ENCODE measurements at regions not wholly inside any gene's neighbourhood (a gene's known extent, or its start where the extent isn't known, plus 50 kb on each side); places are given as distances from the start of the nearest gene placed in this dataset.

DNA sequence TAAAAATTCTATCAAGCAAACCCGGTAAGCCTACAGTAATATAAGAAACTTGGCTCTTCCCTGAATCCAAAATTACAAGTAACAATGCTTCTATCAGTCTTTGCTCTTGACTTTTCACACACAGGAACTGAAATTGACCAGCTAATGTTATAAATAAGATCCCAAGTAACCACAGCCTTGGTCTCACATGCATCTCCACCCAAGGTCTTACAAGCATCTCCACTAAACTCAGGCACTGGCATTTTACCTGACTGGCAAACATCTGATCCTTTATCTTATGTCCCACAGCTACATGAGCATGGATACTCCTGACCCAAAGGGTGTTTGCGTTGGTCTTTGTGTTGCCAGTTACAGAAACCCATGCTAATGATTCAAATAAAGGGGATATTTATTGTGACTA, 302.3 kb upstream of the EPHA4 start:
- TF ChIP-seq NFIC (IDR thresholded peaks at IDR 0.05) (no peak), CREB1 (IDR thresholded peaks at IDR 0.05; ENCODE audit: low read depth) (no peak), RAD21 (IDR thresholded peaks at IDR 0.05; ENCODE audit: low read depth) (no peak)
- TF ChIP-seq, protein P1, sequence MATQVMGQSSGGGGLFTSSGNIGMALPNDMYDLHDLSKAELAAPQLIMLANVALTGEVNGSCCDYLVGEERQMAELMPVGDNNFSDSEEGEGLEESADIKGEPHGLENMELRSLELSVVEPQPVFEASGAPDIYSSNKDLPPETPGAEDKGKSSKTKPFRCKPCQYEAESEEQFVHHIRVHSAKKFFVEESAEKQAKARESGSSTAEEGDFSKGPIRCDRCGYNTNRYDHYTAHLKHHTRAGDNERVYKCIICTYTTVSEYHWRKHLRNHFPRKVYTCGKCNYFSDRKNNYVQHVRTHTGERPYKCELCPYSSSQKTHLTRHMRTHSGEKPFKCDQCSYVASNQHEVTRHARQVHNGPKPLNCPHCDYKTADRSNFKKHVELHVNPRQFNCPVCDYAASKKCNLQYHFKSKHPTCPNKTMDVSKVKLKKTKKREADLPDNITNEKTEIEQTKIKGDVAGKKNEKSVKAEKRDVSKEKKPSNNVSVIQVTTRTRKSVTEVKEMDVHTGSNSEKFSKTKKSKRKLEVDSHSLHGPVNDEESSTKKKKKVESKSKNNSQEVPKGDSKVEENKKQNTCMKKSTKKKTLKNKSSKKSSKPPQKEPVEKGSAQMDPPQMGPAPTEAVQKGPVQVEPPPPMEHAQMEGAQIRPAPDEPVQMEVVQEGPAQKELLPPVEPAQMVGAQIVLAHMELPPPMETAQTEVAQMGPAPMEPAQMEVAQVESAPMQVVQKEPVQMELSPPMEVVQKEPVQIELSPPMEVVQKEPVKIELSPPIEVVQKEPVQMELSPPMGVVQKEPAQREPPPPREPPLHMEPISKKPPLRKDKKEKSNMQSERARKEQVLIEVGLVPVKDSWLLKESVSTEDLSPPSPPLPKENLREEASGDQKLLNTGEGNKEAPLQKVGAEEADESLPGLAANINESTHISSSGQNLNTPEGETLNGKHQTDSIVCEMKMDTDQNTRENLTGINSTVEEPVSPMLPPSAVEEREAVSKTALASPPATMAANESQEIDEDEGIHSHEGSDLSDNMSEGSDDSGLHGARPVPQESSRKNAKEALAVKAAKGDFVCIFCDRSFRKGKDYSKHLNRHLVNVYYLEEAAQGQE (IDR thresholded peaks at IDR 0.05; ENCODE audit: low read depth): no peak

- no peak for TF ChIP-seq EGR1 (IDR thresholded peaks at IDR 0.05)
- no peak for TF ChIP-seq RAD21 (IDR thresholded peaks at IDR 0.05; ENCODE audit: low read depth)
- no peak for TF ChIP-seq TCF12 (IDR thresholded peaks at IDR 0.05; ENCODE audit: low read depth)
- no peak for TF ChIP-seq ZBTB7A (IDR thresholded peaks at IDR 0.05; ENCODE audit: low read depth)
- no peak for TF ChIP-seq EP300 (IDR thresholded peaks at IDR 0.05; ENCODE audit: borderline replicate concordance)
- no peak for TF ChIP-seq TEAD4 (IDR thresholded peaks at IDR 0.05)
- TF ChIP-seq, protein P2, sequence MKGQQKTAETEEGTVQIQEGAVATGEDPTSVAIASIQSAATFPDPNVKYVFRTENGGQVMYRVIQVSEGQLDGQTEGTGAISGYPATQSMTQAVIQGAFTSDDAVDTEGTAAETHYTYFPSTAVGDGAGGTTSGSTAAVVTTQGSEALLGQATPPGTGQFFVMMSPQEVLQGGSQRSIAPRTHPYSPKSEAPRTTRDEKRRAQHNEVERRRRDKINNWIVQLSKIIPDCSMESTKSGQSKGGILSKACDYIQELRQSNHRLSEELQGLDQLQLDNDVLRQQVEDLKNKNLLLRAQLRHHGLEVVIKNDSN (IDR thresholded peaks at IDR 0.05): no peak
- no peak for TF ChIP-seq YY1 (IDR thresholded peaks at IDR 0.05; ENCODE audit: low read depth)
- TF ChIP-seq, protein P1 (IDR thresholded peaks at IDR 0.05; ENCODE audit: low read depth): no peak
- no peak for TF ChIP-seq CREB1 (IDR thresholded peaks at IDR 0.05; ENCODE audit: low read depth)
- no peak for TF ChIP-seq FOXM1 (IDR thresholded peaks at IDR 0.05; ENCODE audit: borderline replicate concordance, low read depth)
- no peak for TF ChIP-seq NFIC (IDR thresholded peaks at IDR 0.05)
- TF ChIP-seq CEBPB (IDR thresholded peaks at IDR 0.05): no peak
- TF ChIP-seq, protein P3, sequence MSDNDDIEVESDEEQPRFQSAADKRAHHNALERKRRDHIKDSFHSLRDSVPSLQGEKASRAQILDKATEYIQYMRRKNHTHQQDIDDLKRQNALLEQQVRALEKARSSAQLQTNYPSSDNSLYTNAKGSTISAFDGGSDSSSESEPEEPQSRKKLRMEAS (IDR thresholded peaks at IDR 0.05): no peak
- no peak for TF ChIP-seq TAF1 (IDR thresholded peaks at IDR 0.05; ENCODE audit: low read depth)
Measured at GRCh38 chr2:221857719-221858118, 285.6 kb upstream of the EPHA4 start.

- TF ChIP-seq TCF12 (IDR thresholded peaks at IDR 0.05; ENCODE audit: low read depth) (no peak), ZBTB7A (IDR thresholded peaks at IDR 0.05; ENCODE audit: low read depth) (no peak), NFIC (IDR thresholded peaks at IDR 0.05) (no peak), TEAD4 (IDR thresholded peaks at IDR 0.05) (no peak), EGR1 (IDR thresholded peaks at IDR 0.05) (no peak), TAF1 (IDR thresholded peaks at IDR 0.05; ENCODE audit: low read depth) (no peak), RAD21 (IDR thresholded peaks at IDR 0.05; ENCODE audit: low read depth) (no peak), EP300 (IDR thresholded peaks at IDR 0.05; ENCODE audit: borderline replicate concordance) (no peak), CEBPB (IDR thresholded peaks at IDR 0.05) (no peak), CREB1 (IDR thresholded peaks at IDR 0.05; ENCODE audit: low read depth) (no peak), YY1 (IDR thresholded peaks at IDR 0.05; ENCODE audit: low read depth) (no peak), FOXM1 (IDR thresholded peaks at IDR 0.05; ENCODE audit: borderline replicate concordance, low read depth) (no peak)
- TF ChIP-seq, protein P2 (IDR thresholded peaks at IDR 0.05): no peak
- TF ChIP-seq, protein P1 (IDR thresholded peaks at IDR 0.05; ENCODE audit: low read depth): no peak
- TF ChIP-seq, protein P3 (IDR thresholded peaks at IDR 0.05): no peak
Measured at GRCh38 chr2:221853297-221853696, 281.2 kb upstream of the EPHA4 start.

DNA sequence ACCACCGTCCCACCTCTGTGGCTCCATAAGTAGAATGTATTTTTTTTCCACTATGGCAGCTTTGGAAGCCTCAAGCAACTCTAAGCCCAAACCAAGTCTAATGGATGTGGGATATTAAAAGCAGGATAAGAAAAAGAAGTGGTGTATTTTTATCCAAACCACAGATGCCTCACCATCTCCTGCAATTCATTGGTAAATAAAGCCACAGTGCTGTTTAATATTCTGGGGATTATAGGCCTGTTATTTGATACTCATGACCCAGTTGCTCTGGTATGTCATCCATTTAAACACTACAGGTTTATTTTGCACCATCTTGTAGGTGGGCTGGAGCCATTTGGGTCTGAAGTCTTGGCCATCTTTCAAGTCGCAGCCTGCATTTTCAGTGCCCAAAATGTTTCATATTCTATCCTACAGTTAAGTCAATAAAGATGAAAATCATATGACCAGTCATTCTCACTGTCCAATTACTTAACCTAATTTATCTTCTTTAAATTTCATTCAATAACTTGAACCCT, 279.5 kb upstream of the EPHA4 start:
- TF ChIP-seq CREB1 (IDR thresholded peaks at IDR 0.05; ENCODE audit: low read depth) (no peak), CEBPB (IDR thresholded peaks at IDR 0.05) (no peak), EP300 (IDR thresholded peaks at IDR 0.05; ENCODE audit: borderline replicate concordance) (no peak), TCF12 (IDR thresholded peaks at IDR 0.05; ENCODE audit: low read depth) (no peak), NFIC (IDR thresholded peaks at IDR 0.05) (no peak), RAD21 (IDR thresholded peaks at IDR 0.05; ENCODE audit: low read depth) (no peak), ZBTB7A (IDR thresholded peaks at IDR 0.05; ENCODE audit: low read depth) (no peak), TEAD4 (IDR thresholded peaks at IDR 0.05) (no peak), FOXM1 (IDR thresholded peaks at IDR 0.05; ENCODE audit: borderline replicate concordance, low read depth) (no peak), EGR1 (IDR thresholded peaks at IDR 0.05) (no peak), YY1 (IDR thresholded peaks at IDR 0.05; ENCODE audit: low read depth) (no peak), TAF1 (IDR thresholded peaks at IDR 0.05; ENCODE audit: low read depth) (no peak)
- TF ChIP-seq, protein P1 (IDR thresholded peaks at IDR 0.05; ENCODE audit: low read depth): no peak
- TF ChIP-seq, protein P2 (IDR thresholded peaks at IDR 0.05): no peak
- TF ChIP-seq, protein P3 (IDR thresholded peaks at IDR 0.05): no peak

All from Ishikawa (cell line).